T-helper 1 cell treated with Interleukin-12 subunit alpha and Interleukin-12 subunit beta and Interleukin-4 antibody, amounts not matched to agents 30 μg/mL and 1 μg/mL, for 36 hours (primary cell): ENCODE measurements at regions not wholly inside any gene's neighbourhood (a gene's known extent, or its start where the extent isn't known, plus 50 kb on each side); places are given as distances from the start of the nearest gene placed in this dataset.
"Not testable (repeated sequence)": the region's sequence is repeated elsewhere in the genome, so short reads cannot be mapped to it uniquely, and the experiment has no call there.

Experiments used
- H3K27ac Mint-ChIP-seq: one replicate; pipeline ENCODE4 v1.8.0; 2021; ENCODE audit warnings: mild to moderate bottlenecking, mixed read lengths
- H3K27me3 Mint-ChIP-seq: one replicate; pipeline ENCODE4 v1.8.0; 2021; ENCODE audit warnings: low read depth, mixed read lengths
- H3K36me3 Mint-ChIP-seq: one replicate; pipeline ENCODE4 v1.8.0; 2021; ENCODE audit warnings: low read depth, mixed read lengths
- H3K4me1 Mint-ChIP-seq: one replicate; pipeline ENCODE4 v1.8.0; 2021; ENCODE audit warnings: low read depth, mixed read lengths
- H3K4me3 Mint-ChIP-seq: one replicate; pipeline ENCODE4 v1.8.0; 2021; ENCODE audit warnings: mild to moderate bottlenecking, moderate library complexity, mixed read lengths
- H3K9me3 Mint-ChIP-seq: one replicate; pipeline ENCODE4 v1.8.0; 2021; ENCODE audit warnings: mixed read lengths

DNA sequence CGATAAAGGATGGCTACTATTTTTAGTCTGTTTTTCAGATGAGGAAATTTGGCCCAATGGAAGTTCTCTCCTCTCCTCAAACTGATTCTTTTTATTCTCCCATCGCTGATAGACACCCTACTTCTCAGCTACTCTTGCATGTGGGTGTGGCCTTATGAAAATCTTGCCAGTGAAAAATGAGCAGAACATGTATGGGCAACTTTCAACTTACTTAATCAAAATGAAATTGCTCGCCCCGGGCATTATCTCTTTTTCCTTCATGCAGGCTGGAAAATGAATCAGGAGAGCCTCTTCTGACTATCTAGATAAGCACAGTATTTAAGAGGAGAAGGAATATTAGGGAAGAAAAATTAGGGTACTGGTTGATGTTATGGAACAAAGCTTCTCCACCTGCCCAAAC is 2354.7 kb upstream of the RAG2 start:
- Mint-ChIP-seq H3K4me1 (no peaks in the 10 kb centered on the region), H3K27ac (no peak overlapping the region), H3K4me3 (no peak overlapping the region), H3K36me3 (no peaks in the 10 kb centered on the region), H3K27me3 (no peaks in the 10 kb centered on the region), H3K9me3 (peaks cover 4% of the 10 kb centered on the region)

- H3K4me3 Mint-ChIP-seq, result no peak overlapping the region
- peaks cover 22% of the 10 kb centered on the region for H3K9me3 Mint-ChIP-seq
- H3K36me3 Mint-ChIP-seq, result no peaks in the 10 kb centered on the region
- H3K27me3 Mint-ChIP-seq, result no peaks in the 10 kb centered on the region
- H3K27ac Mint-ChIP-seq, result no peak overlapping the region
- H3K4me1 Mint-ChIP-seq, result no peaks in the 10 kb centered on the region
Observed at GRCh38 chr11:38950867-38951266, 2352.8 kb upstream of the RAG2 start.

DNA sequence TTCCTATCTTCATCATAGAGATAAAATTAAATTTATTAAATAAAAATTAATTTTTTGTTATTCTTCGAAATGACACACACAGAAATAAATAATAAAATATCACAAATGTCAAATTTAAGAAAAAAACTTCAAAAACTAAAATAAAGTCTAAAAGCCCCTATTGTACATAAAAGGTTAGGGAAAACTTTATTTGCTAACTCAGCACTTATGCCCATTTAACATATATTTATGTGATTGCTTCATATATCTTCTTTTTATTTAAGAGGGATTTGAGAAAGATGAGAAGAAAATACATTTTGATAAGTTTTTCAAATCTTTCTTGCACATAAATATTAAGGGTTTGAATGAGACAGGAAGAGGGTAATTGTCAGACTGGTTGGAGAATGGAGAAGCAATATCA is 2350.4 kb upstream of the RAG2 start:
- no peaks in the 10 kb centered on the region for H3K27me3 Mint-ChIP-seq

DNA sequence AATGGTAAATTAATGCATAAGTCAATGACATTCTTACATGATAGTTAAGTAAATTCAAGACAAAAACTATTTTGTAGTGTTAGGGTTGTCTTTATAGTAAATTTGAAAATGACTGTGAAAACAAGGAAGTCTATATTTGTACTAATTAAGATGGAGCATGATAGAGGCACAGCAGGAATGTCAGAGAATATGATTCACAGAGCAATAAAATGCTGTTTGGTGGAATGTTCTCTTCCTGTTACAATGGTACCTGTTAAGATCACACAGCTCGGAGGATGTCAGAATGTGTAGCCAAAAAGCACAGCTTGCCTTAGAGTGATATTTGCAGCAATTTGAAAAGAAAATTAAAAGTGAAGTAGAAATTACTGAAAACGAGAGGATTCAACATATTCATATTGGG is 2339.7 kb upstream of the RAG2 start:
- H3K4me3 Mint-ChIP-seq, result no peak overlapping the region
- no peaks in the 10 kb centered on the region for H3K36me3 Mint-ChIP-seq
- H3K4me1 Mint-ChIP-seq, result no peaks in the 10 kb centered on the region
- no peak overlapping the region for H3K27ac Mint-ChIP-seq
- H3K27me3 Mint-ChIP-seq, result no peaks in the 10 kb centered on the region
- peaks cover 17% of the 10 kb centered on the region for H3K9me3 Mint-ChIP-seq

More for the DNA sequence above, 2350.4 kb upstream of the RAG2 start:
- H3K36me3 Mint-ChIP-seq, result no peaks in the 10 kb centered on the region
- no peaks in the 10 kb centered on the region for H3K4me1 Mint-ChIP-seq
- peaks cover 35% of the 10 kb centered on the region for H3K9me3 Mint-ChIP-seq
- no peak overlapping the region for H3K4me3 Mint-ChIP-seq
- no peak overlapping the region for H3K27ac Mint-ChIP-seq

- H3K4me3 Mint-ChIP-seq, result no peak overlapping the region
- H3K36me3 Mint-ChIP-seq, result no peaks in the 10 kb centered on the region
- H3K27ac Mint-ChIP-seq, result no peak overlapping the region
- peaks cover 25% of the 10 kb centered on the region for H3K9me3 Mint-ChIP-seq
- H3K27me3 Mint-ChIP-seq, result no peaks in the 10 kb centered on the region
- H3K4me1 Mint-ChIP-seq, result no peaks in the 10 kb centered on the region
Observed at GRCh38 chr11:38935941-38936340, 2337.9 kb upstream of the RAG2 start.

DNA sequence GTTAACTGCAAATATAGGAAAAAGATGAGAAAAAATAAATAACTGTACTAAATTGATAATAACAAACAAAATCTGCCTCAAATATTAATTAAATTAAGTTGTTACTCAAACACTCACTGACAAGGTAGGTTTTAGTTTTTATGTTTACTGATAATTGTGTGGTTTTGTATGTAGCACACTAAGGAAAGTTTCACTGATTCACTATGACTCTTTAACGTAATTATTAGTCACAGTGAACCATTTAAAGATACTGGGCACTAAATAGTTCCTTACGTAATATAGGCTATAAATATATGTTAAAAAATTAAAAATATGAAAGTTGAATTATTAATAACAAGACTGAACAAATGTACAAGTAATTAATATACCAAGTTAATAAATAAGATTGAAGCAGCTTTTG is 2330.0 kb upstream of the RAG2 start:
- no peaks in the 10 kb centered on the region for H3K27me3 Mint-ChIP-seq
- H3K4me1 Mint-ChIP-seq, result no peaks in the 10 kb centered on the region
- H3K36me3 Mint-ChIP-seq, result no peaks in the 10 kb centered on the region
- H3K27ac Mint-ChIP-seq, result no peak overlapping the region
- H3K9me3 Mint-ChIP-seq, result peaks cover 9% of the 10 kb centered on the region
- no peak overlapping the region for H3K4me3 Mint-ChIP-seq

DNA sequence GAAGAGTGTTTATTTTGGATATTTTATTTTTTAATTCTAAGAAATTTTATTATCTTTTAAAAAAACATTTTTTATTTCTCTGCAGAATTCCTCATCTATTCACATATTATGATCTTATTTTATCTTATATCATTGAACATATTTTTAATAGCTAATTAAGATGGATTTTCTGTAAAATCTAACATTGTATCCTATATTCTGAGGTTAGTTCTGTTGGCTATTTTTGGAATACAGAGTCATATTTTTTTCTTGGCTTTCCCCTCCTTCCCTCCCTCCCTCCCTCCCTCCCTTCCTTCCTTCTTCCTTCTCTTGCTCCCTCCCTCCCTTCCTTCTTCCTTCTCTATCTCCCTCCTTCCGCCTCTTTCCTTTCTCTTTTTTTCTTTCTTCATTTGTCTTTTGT is 2326.6 kb upstream of the RAG2 start:
- Mint-ChIP-seq H3K36me3 (no peaks in the 10 kb centered on the region), H3K27me3 (no peaks in the 10 kb centered on the region), H3K4me3 (no peak overlapping the region), H3K27ac (no peak overlapping the region), H3K4me1 (no peaks in the 10 kb centered on the region), H3K9me3 (peaks cover 15% of the 10 kb centered on the region)

- no peaks in the 10 kb centered on the region for H3K4me1 Mint-ChIP-seq
- H3K27me3 Mint-ChIP-seq, result no peaks in the 10 kb centered on the region
- H3K27ac Mint-ChIP-seq, result no peak overlapping the region
- H3K4me3 Mint-ChIP-seq, result no peak overlapping the region
- H3K9me3 Mint-ChIP-seq, result peaks cover 24% of the 10 kb centered on the region
- no peaks in the 10 kb centered on the region for H3K36me3 Mint-ChIP-seq
Observed at GRCh38 chr11:38900211-38900610, 2302.2 kb upstream of the RAG2 start.

DNA sequence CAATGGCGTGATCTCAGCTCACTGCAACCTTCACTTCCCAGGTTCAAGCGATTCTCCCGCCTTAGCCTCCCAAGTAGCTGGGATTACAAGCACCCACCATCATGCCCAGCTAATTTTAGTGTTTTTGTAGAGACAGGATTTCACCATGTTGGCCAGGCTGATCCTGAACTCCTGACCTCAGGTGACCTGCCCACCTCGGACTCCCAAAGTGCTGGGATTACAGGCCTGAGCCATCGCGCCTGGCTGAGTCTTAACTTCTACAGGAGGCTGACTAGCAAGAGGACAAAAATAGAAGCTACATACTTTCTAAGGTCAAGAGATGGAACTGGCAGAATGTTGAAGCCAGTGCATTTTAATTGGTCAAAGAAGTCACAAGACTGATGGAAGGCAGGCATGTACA is 2296.2 kb upstream of the RAG2 start:
- not testable (repeated sequence) for H3K4me1 Mint-ChIP-seq
- peaks cover 36% of the 10 kb centered on the region for H3K9me3 Mint-ChIP-seq

GRCh38 chr11:38884145-38884865 is 2286.3 kb upstream of the RAG2 start:
- H3K4me3 Mint-ChIP-seq, result no peak overlapping the region
- H3K9me3 Mint-ChIP-seq, result peaks cover 11% of the 10 kb centered on the region
- H3K27ac Mint-ChIP-seq, result no peak overlapping the region
- no peaks in the 10 kb centered on the region for H3K4me1 Mint-ChIP-seq
- no peaks in the 10 kb centered on the region for H3K36me3 Mint-ChIP-seq
- no peaks in the 10 kb centered on the region for H3K27me3 Mint-ChIP-seq

More for the DNA sequence above, 2296.2 kb upstream of the RAG2 start:
- H3K36me3 Mint-ChIP-seq, H3K27me3 Mint-ChIP-seq, H3K4me3 Mint-ChIP-seq, H3K27ac Mint-ChIP-seq: not testable (repeated sequence)

- Mint-ChIP-seq H3K27me3 (no peaks in the 10 kb centered on the region), H3K4me3 (no peak overlapping the region)
Observed at GRCh38 chr11:38867338-38867737, 2269.3 kb upstream of the RAG2 start.

DNA sequence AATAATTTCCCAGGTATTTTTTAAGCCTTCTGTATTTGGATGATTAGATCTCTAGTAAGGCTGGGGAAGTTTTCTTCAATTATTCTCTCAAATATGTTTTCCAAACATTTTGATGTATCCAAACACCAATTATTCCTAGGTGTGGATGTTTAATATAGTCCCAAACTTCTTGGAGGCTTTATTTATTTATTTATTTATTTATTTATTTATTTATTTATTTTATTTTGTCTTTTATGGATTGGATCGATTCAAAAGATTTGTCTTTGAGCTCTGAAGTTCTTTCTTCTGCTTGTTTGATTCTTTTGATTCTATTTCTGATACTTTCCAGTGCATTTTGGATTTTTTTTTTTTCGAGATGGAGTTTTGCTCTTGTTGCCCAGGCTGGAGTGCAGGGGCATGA is 2267.9 kb upstream of the RAG2 start:
- Mint-ChIP-seq H3K9me3 (peaks cover 38% of the 10 kb centered on the region), H3K27ac (no peak overlapping the region), H3K27me3 (no peaks in the 10 kb centered on the region), H3K36me3 (no peaks in the 10 kb centered on the region), H3K4me1 (no peaks in the 10 kb centered on the region), H3K4me3 (no peak overlapping the region)

More at GRCh38 chr11:38867338-38867737, 2269.3 kb upstream of the RAG2 start:
- Mint-ChIP-seq H3K36me3 (no peaks in the 10 kb centered on the region), H3K27ac (no peak overlapping the region), H3K4me1 (no peaks in the 10 kb centered on the region), H3K9me3 (peaks cover 35% of the 10 kb centered on the region)

DNA sequence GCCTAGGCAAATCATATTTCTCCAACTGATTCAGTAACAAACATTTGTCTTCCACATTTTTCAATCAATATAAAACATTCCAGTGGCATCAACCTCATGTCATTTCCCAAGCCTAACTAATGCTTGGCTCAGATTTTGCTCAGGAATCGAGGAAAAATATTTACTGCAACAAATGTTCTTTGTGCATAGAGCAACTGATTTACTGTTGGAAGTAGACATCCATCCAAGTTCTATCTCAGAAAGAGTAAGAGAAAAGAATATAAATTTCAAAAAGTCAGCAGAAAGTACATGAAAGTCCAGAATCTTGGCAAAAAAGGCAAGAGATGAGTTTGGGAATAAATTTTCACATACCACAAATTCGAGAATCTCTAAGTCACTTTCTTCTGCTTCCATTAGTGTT is 2245.0 kb upstream of the RAG2 start:
- H3K36me3 Mint-ChIP-seq, result no peaks in the 10 kb centered on the region
- no peak overlapping the region for H3K27ac Mint-ChIP-seq
- H3K4me1 Mint-ChIP-seq, result no peaks in the 10 kb centered on the region
- no peaks in the 10 kb centered on the region for H3K27me3 Mint-ChIP-seq
- H3K4me3 Mint-ChIP-seq, result no peak overlapping the region
- H3K9me3 Mint-ChIP-seq, result peaks cover 40% of the 10 kb centered on the region

GRCh38 chr11:38839071-38839470 is 2241.0 kb upstream of the RAG2 start:
- Mint-ChIP-seq H3K36me3 (no peaks in the 10 kb centered on the region), H3K4me1 (no peaks in the 10 kb centered on the region), H3K27me3 (no peaks in the 10 kb centered on the region), H3K4me3 (no peak overlapping the region), H3K9me3 (peaks cover 28% of the 10 kb centered on the region), H3K27ac (no peak overlapping the region)

GRCh38 chr11:38835966-38836365 is 2237.9 kb upstream of the RAG2 start:
- H3K4me3 Mint-ChIP-seq, result no peak overlapping the region
- peaks cover 18% of the 10 kb centered on the region for H3K9me3 Mint-ChIP-seq
- no peaks in the 10 kb centered on the region for H3K36me3 Mint-ChIP-seq
- H3K4me1 Mint-ChIP-seq, result no peaks in the 10 kb centered on the region
- no peaks in the 10 kb centered on the region for H3K27me3 Mint-ChIP-seq
- no peak overlapping the region for H3K27ac Mint-ChIP-seq

DNA sequence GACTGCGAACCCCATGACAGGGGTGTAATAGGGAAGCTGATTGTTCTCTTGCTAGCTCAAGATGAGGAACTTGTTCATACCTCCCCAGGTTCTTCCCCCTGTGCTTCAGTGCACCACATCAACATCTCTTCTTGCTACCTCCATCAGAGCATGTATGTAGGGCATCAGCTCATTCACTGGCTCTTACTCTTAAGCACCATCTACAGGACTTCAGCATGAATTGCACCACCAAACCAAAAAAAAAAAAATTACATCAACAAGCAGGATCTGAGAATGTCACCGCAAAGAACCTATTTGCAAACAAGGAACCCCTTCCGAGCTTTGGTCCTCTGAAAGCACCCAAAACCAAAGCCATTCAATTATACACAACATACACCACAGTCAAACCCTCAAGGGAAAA is 2226.5 kb upstream of the RAG2 start:
- H3K27ac Mint-ChIP-seq, result no peak overlapping the region
- H3K4me1 Mint-ChIP-seq, result no peaks in the 10 kb centered on the region
- H3K4me3 Mint-ChIP-seq, result no peak overlapping the region
- H3K36me3 Mint-ChIP-seq, result no peaks in the 10 kb centered on the region
- H3K27me3 Mint-ChIP-seq, result no peaks in the 10 kb centered on the region
- peaks cover 51% of the 10 kb centered on the region for H3K9me3 Mint-ChIP-seq
